ENCODE measurements at regions not wholly inside any gene's neighbourhood (a gene's known extent, or its start where the extent isn't known, plus 50 kb on each side); places are given as distances from the start of the nearest gene placed in this dataset.

- no peak overlapping the region for H3K4me2 ChIP-seq
- no peak overlapping the region for H3K27ac ChIP-seq
- no peaks in the 10 kb centered on the region for H3K36me3 ChIP-seq
- Mint-ChIP-seq H3K9me3 (no peaks in the 10 kb centered on the region), H3K4me1 (peaks cover 6% of the 10 kb centered on the region), H3K36me3 (no peaks in the 10 kb centered on the region), H3K27me3 (ENCODE audit: insufficient read depth, low read depth) (peaks cover 2% of the 10 kb centered on the region), H3K27ac (no peak overlapping the region), H3K4me3 (no peak overlapping the region)
- no peak overlapping the region for H3K9ac ChIP-seq
- DNase-seq (ENCODE audit: low spot score): no peak
- H3K4me1 ChIP-seq: no peaks in the 10 kb centered on the region
- no peak overlapping the region for H3K4me3 ChIP-seq
- H3K79me2 ChIP-seq (ENCODE audit: low read depth): no peaks in the 10 kb centered on the region
- no peak for TF ChIP-seq EZH2phosphoT487 (IDR thresholded peaks at IDR 0.05)
- no peak for TF ChIP-seq EZH2 (IDR thresholded peaks at IDR 0.05)
- no peak for TF ChIP-seq CTCF (IDR thresholded peaks at IDR 0.05)
- no peaks in the 10 kb centered on the region for H3K9me3 ChIP-seq (ENCODE audit: low read depth)
- no peaks in the 10 kb centered on the region for H3K27me3 ChIP-seq
- no peaks in the 10 kb centered on the region for H4K20me1 ChIP-seq (ENCODE audit: low read depth)
- H3F3A ChIP-seq (ENCODE audit: low read depth): no peaks in the 10 kb centered on the region
- no peak overlapping the region for H2AFZ ChIP-seq (replicated peaks)
Measured at GRCh38 chr18:38023871-38024270, 458.3 kb upstream of the CELF4 start.

GRCh38 chr18:38022234-38022633 lies 456.6 kb upstream of the CELF4 start:
- Histone ChIP-seq H3K79me2 (ENCODE audit: low read depth) (no peaks in the 10 kb centered on the region), H3K36me3 (no peaks in the 10 kb centered on the region), H3K9me3 (ENCODE audit: low read depth) (no peaks in the 10 kb centered on the region), H3K4me1 (no peaks in the 10 kb centered on the region), H3K27me3 (no peaks in the 10 kb centered on the region), H4K20me1 (ENCODE audit: low read depth) (no peaks in the 10 kb centered on the region), H3F3A (ENCODE audit: low read depth) (no peaks in the 10 kb centered on the region), H3K4me3 (no peak overlapping the region), H3K9ac (no peak overlapping the region), H3K4me2 (no peak overlapping the region), H2AFZ (replicated peaks) (no peak overlapping the region), H3K27ac (no peak overlapping the region)
- no peak overlapping the region for H3K4me3 Mint-ChIP-seq
- H3K27me3 Mint-ChIP-seq (ENCODE audit: insufficient read depth, low read depth): peaks cover 2% of the 10 kb centered on the region
- no peak for DNase-seq (ENCODE audit: low spot score)
- no peaks in the 10 kb centered on the region for H3K9me3 Mint-ChIP-seq
- no peak overlapping the region for H3K27ac Mint-ChIP-seq
- H3K4me1 Mint-ChIP-seq: peaks cover 6% of the 10 kb centered on the region
- TF ChIP-seq EZH2 (IDR thresholded peaks at IDR 0.05): no peak
- TF ChIP-seq CTCF (IDR thresholded peaks at IDR 0.05): no peak
- no peak for TF ChIP-seq EZH2phosphoT487 (IDR thresholded peaks at IDR 0.05)
- H3K36me3 Mint-ChIP-seq: no peaks in the 10 kb centered on the region

- H2AFZ ChIP-seq (replicated peaks): no peak overlapping the region
- H3K36me3 ChIP-seq: no peaks in the 10 kb centered on the region
- H3K9me3 Mint-ChIP-seq: peaks cover 3% of the 10 kb centered on the region
- no peak overlapping the region for H3K9ac ChIP-seq
- TF ChIP-seq EZH2phosphoT487 (IDR thresholded peaks at IDR 0.05): no peak
- TF ChIP-seq EZH2 (IDR thresholded peaks at IDR 0.05): no peak
- TF ChIP-seq CTCF (IDR thresholded peaks at IDR 0.05): no peak
- DNase-seq (ENCODE audit: low spot score): peak; percentile 10
- peaks cover 5% of the 10 kb centered on the region for H3K27me3 Mint-ChIP-seq (ENCODE audit: insufficient read depth, low read depth)
- H3K27ac ChIP-seq: no peak overlapping the region
- no peak overlapping the region for H3K4me3 Mint-ChIP-seq
- H3K4me3 ChIP-seq: no peak overlapping the region
- no peaks in the 10 kb centered on the region for H4K20me1 ChIP-seq (ENCODE audit: low read depth)
- no peaks in the 10 kb centered on the region for H3K36me3 Mint-ChIP-seq
- no peaks in the 10 kb centered on the region for H3K4me1 ChIP-seq
- H3K9me3 ChIP-seq (ENCODE audit: low read depth): no peaks in the 10 kb centered on the region
- no peak overlapping the region for H3K4me2 ChIP-seq
- no peaks in the 10 kb centered on the region for H3F3A ChIP-seq (ENCODE audit: low read depth)
- H3K79me2 ChIP-seq (ENCODE audit: low read depth): no peaks in the 10 kb centered on the region
- H3K27ac Mint-ChIP-seq: no peak overlapping the region
- H3K4me1 Mint-ChIP-seq: peaks cover 6% of the 10 kb centered on the region
- H3K27me3 ChIP-seq: no peaks in the 10 kb centered on the region
Measured at GRCh38 chr18:38019292-38019691, 453.7 kb upstream of the CELF4 start.
